Cardiac fibroblast (primary cell): ENCODE measurements at regions not wholly inside any gene's neighbourhood (a gene's known extent, or its start where the extent isn't known, plus 50 kb on each side); places are given as distances from the start of the nearest gene placed in this dataset.

Source experiments
- DNase-seq, 2 donors: peaks; one replicate each; pipeline versions ENCODE4 v3.0.0 to v3.0.0-alpha.2; 2010; ENCODE audit warnings: low read depth in 2 of 2
- H3K4me3 ChIP-seq, 2 donors: replicated peaks in 1 of 2; 1 replicate in 1 of 2; 2 replicates in 1 of 2; pipeline ENCODE4 v1.5.1; 2011; ENCODE audit warnings: low read depth in 2 of 2, low read length in 2 of 2, mild to moderate bottlenecking in 2 of 2, moderate library complexity in 1 of 2
- TF ChIP-seq, protein P1 (sequence below): IDR thresholded peaks from one replicate; pipeline ENCODE4 v1.5.1; 2011; ENCODE audit warnings: low read depth, mild to moderate bottlenecking, low read length, inconsistent platforms

DNA sequence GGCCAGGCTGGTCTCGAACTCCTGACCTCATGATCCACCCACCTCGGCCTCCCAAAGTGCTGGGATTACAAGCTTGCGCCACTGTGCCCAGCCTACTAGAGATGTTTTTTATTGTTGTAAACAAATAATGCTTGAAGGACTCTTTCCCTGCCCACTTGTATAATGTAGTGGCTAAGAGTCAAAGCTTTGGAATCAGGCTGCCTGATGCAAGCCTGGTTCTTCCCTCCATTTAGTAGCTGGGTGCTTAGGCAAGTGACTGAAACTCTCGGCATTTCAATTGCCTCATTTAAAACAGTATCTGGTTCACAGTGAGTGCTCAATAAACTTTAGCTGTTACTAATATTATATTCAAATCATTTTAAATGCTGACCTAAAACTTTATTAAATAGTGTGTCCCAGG, 144.2 kb upstream of the FOXN2 start:
- TF ChIP-seq, protein P1, sequence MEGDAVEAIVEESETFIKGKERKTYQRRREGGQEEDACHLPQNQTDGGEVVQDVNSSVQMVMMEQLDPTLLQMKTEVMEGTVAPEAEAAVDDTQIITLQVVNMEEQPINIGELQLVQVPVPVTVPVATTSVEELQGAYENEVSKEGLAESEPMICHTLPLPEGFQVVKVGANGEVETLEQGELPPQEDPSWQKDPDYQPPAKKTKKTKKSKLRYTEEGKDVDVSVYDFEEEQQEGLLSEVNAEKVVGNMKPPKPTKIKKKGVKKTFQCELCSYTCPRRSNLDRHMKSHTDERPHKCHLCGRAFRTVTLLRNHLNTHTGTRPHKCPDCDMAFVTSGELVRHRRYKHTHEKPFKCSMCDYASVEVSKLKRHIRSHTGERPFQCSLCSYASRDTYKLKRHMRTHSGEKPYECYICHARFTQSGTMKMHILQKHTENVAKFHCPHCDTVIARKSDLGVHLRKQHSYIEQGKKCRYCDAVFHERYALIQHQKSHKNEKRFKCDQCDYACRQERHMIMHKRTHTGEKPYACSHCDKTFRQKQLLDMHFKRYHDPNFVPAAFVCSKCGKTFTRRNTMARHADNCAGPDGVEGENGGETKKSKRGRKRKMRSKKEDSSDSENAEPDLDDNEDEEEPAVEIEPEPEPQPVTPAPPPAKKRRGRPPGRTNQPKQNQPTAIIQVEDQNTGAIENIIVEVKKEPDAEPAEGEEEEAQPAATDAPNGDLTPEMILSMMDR, result no peak
- H3K4me3 ChIP-seq, result no peak overlapping the region
- no peak for DNase-seq

DNA sequence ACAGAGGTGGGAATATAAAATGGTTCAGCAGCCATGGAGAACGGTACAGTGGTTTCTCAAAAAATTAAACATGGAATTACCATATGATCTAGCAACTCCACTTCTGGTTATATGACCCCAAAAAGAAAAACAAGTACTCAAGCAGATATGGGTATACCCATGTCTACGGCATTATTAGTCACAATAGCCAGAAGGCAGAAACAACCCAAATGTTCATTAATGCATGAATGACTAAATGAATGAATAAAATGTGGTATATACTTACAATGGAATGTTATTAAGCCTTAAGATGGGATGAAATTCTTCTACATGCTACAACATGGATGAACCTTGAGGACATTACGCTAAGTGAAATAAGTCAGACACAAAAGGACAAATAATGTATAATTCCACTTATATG, 141.3 kb upstream of the FOXN2 start:
- no peak for DNase-seq
- TF ChIP-seq, protein P1, result no peak
- no peak overlapping the region for H3K4me3 ChIP-seq

DNA sequence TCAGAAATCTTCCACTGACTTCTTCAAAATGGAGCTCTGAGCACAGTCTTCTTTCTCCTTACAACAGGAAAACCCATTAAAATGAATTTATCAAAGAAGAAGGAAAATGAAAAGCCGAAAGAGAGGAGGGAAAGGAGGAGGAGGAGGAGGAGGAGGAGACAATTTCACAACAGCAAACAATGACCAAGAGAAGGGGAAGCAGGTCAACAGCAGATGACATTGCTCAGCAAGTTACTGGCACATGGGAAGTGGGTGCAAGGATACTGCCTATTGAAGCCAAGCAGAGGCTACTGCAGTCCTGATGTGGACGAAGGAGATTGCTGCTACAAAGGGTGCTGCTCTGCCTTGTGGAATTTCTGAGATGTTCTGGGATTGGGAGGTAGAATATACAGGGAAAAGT, 140.0 kb upstream of the FOXN2 start:
- DNase-seq, result no peak
- H3K4me3 ChIP-seq, result no peak overlapping the region
- TF ChIP-seq, protein P1, result no peak

DNA sequence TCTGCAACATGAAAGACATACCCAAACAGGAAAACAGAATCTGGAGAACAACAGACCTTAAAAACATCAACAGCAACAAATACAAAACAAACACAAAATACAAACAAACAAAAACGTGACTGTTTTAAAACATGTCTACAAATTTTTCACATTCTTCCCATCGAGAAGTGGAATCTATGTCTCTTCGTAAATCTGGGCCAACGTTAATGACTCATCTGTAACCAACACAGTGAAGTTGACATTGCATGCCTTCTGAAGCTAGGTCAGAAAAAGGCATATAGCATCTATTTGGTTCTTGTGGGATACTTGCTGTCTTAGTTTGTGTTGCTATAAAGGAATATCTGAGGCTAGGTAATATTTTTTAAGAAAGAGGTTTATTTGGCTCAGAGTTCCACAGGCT, 139.2 kb upstream of the FOXN2 start:
- no peak overlapping the region for H3K4me3 ChIP-seq
- DNase-seq, result peak; percentile 56 to 75
- TF ChIP-seq, protein P1, result no peak

DNA sequence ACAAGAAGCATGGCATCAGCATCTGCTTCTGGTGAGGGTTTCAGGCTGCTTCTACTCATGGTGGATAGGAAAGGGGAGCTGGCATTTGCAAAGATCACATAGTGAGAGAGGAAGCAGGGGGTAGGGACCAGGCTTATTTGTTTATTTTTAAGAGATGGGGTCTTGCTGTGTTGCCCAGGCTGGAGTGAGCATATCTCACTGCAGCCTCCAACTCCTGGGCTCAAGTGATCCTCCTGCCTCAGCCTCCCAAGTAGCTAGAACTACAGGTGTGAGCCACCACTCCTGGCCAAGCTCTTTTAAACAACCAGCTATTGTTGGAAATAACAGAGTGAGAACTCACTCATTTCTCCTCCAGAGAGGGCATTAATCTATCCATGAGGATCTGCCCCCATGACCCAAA, 138.8 kb upstream of the FOXN2 start:
- no peak for DNase-seq
- H3K4me3 ChIP-seq, result no peak overlapping the region
- TF ChIP-seq, protein P1, result no peak

DNA sequence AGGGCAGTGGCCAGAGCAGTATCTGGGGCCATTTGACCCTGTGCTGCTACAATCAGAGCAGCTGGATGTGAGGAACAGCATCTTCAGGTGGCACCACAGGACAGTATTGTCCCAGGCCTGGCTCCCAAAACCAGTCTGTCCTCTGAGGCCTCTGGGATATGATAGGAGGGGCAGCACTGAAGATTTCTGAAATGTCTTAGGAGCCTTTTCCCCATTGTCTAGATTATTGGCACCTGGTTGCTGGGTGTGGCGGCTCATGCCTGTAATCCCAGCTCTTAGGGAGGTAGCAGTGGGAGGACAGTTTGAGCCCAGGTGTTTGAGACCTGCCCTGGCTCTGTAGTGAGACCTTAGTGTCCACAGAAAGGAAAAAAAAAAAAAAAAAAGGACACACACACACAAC, 137.6 kb upstream of the FOXN2 start:
- no peak for DNase-seq
- TF ChIP-seq, protein P1, result no peak

DNA sequence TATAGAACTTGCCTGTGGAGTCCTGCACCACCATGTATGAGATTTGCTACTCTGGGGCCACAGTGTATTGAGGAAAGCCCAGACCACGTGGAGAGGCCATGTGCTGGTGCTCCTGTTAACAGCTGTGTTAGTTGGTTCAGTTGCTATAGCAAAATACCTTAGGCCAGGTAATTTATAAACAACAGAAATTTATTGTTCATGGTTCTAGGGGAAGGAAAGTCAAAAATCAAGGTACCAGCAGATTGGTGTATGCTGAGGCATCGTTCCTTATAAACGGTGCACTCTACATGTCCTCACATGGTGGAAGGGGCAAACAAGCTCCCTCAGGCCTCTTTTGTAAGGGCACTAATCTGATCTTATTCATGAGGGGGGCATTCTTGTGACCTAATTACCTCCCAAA, 135.9 kb upstream of the FOXN2 start:
- no peak for DNase-seq
- H3K4me3 ChIP-seq, result no peak overlapping the region
- TF ChIP-seq, protein P1, result no peak

More for the DNA sequence above, 137.6 kb upstream of the FOXN2 start:
- H3K4me3 ChIP-seq, result no peak overlapping the region
